CD4-positive, alpha-beta T cell treated with Interleukin-4 for 1 hour (primary cell): ENCODE measurements at regions not wholly inside any gene's neighbourhood (a gene's known extent, or its start where the extent isn't known, plus 50 kb on each side); places are given as distances from the start of the nearest gene placed in this dataset.

Experiments used
- DNase-seq, 2 donors: peaks; one replicate each; pipeline ENCODE4 v3.0.0-alpha.2; 2020 to 2022

DNA sequence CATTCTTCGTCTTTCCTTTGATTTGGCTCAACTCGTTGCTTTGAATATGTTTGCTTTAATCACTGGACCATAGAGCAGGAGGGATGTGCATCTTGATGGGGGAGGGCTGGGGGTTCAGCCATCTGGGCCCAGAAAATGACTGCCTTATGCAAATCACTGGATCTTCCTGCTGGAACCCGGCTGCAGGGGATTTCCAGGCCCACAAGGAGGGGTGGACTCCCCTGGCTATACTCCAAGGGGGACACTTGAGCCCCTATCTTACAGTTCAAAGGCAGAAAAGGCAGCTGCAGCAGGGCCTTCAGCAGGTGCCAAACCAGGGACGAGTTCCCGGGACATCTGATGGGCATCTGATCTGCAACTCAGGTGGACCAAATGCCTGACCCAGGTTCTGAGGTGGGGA, 122.5 kb downstream of the DICER1 start:
- no peak for DNase-seq

DNA sequence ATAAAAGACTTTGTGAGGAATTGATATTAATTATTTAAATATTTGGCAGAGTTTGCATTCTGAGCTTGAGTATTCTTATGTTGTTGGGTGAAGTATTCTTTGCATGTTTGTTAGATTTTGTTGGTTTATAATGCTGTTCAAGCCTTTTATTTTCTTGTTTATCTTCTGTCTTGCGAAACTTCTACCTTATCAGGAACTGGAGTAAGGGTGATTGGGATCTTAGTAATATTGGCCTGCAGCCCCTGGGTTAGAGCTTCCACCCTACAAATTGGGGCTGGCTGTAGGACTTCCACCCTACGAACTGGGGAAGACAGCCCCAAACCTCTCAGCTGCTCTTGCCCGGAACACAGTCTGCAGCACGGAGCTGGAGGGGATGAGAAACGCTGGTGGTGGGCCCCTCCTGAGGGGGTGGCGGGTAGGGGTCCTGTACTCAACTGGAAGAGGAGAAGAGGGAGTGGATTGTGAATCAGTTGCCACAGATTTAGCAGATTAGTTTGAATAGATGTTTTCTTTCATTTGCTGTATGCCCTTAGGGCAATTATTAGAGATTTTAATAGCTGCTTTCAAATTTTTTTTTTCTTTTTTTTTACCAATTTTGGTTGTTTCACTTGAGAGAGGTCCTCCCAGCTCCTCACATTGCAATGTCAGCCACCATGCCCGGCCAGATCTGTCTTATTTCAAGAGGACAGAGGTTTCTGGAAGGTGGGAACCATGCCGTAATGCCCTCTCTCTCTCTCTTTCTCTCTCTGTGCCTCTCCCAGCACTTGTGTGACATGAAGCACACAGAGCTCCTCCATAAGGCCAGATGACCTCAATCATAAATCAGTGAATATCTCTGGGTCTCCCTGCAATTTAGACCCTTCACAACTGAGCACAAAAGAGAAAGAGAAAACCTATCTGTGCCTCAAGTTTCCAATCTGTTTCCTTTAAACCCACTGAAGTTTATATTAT, 123.4 kb downstream of the DICER1 start:
- DNase-seq = no peak

DNA sequence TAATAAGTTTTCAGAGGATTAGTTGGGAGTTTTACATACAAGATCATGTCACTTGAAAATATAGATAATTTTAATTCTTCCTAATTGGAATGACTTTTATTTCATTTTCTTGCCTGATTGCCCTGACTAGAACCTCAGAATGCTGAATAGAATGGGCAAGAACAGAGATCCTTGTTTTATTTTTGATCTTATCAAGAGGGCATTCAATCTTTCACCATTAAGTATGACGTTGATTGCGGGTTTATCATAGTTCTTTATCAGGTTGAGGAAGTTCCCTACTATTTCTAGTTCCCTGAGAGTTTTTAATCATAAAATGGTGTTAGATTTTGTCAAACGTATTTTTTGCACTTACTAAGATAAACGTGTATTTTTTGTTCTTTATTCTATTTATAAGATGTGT, 124.3 kb downstream of the DICER1 start:
- no peak for DNase-seq

GRCh38 chr14:95026851-95027463, 130.4 kb downstream of the DICER1 start:
- no peak for DNase-seq

GRCh38 chr14:95025941-95026340, 131.4 kb downstream of the DICER1 start:
- DNase-seq = no peak

DNA sequence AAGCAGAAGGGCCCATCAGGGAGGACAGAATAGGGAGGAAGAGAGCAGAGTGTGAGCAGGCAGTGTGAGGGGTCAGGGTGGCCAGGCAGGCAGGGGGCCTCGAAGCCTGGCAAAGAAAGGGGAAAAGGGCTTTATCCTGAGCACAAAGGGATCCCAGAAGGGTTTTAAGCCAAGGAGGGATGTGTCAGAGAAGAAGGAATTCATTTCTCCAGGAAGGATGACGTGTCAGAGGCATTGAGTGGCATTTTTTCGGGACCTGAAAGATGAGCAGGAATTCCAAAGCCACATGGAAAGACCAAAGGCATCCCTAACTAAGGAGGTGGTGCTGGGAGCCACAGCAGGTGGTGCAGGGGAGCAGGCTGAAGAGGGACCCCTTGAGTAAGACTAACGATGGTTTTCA, 132.1 kb downstream of the DICER1 start:
- no peak for DNase-seq

- DNase-seq = no peak
These were observed 132.9 kb downstream of the DICER1 start for GRCh38 chr14:95024380-95024779.

GRCh38 chr14:95023886-95024285, 133.4 kb downstream of the DICER1 start:
- DNase-seq = no peak

GRCh38 chr14:95023115-95023514, 134.2 kb downstream of the DICER1 start:
- DNase-seq = no peak

DNA sequence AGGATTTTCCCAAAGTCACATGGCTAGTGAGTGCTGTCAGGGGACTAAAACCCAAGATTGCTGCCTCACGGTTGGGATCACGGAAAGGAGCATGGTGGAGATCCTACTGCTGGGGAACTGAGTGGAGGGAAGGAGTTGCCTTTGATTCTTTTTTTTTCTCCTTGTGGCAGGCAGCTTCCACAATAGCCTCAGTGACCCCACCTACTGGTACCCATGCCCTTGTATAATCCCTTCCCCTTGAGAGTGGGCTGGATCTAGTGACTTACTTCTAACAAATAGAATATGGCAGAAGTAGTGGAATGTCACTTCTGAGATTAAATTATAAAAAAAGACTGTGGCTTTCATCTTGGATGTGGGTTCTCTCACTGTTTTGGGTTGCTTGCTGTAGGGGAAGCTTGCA, 135.7 kb downstream of the DICER1 start:
- no peak for DNase-seq

GRCh38 chr14:95018821-95019220, 138.5 kb downstream of the DICER1 start:
- DNase-seq = no peak

GRCh38 chr14:95015046-95015445, 142.3 kb downstream of the DICER1 start:
- DNase-seq = no peak

GRCh38 chr14:95014036-95014435, 143.3 kb downstream of the DICER1 start:
- DNase-seq = no peak

DNA sequence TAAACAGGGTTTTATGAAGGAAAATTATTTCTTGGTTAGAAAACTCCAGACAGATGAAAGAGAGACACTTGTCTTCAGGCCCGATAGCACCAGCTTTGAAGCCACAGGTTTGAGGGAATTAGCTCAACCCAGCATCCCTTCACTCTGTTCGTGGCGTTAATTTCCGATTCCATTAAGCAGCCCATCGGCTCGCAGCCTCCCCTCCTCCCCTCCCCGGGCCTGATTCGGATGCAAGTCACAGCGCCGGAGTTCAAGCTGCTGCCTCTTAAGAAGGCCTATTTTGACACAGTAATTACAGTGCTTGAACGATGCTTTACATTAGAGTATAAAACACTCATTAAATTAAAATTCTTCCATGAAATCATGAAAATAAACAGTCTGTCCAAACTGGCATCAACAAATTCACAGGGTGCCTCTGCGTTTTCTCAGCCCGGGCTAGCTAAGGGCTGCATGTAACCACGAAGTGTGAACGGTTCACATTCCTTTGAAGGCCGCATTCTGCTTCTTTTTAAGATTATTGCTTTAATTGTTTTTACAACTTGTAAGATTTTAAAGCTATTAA, 145.8 kb downstream of the DICER1 start:
- no peak for DNase-seq

DNA sequence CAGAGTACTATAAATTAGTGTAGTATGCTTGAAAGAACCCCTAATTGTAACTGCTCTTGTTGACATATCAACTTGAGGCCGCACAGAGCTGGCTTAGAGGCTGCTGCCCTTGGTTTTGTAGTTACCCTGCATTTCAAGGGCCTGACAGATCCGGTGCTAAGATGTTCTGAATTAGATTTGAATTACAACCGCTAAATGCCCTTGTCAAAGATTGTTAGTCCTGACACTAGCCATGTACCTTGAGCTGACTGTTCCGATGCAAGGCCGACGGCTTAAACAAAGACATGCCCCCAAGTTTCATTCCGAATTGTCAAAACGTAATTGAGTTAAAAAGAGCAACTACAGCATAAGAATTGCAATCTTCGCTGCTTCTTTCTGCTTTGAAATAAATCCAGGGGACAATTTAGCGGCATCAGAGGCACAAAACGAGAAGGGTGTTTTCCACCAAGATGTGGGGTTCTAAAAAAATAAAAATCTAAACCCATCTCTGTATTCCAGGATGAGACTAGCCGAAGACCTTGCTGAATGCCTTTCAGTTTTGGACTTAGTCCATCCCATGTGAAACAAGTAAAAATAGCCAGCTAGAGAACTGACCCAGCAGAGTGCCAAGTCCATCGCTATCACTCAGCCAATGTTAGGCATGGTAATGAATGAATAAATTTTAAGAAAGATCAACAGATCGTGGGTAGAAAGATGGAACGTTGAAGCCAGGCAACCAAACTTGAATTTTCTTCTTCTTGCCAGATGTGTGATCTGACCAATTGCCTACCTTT, 148.7 kb downstream of the DICER1 start:
- DNase-seq = no peak

GRCh38 chr14:95007921-95008320, 149.4 kb downstream of the DICER1 start:
- DNase-seq = no peak

GRCh38 chr14:95006479-95006878, 150.8 kb downstream of the DICER1 start:
- no peak for DNase-seq

DNA sequence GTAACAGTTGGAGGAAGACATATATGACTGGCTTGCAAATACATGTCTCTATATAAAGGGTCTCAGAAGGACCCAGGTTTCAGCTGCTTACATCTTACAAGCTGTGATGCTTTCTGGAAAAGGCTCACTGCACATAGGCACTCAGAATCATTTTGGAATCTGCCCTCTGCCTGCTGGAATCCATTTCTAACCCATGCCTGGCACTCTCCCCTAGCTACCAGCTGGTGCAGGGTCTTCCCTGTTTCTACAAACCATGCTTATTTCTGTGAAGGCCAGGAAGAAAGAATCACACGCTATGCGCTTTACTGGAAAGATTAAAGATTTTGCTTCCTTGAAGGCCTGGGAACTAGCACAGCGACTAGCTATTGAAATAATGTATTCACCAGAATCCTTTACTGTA, 151.3 kb downstream of the DICER1 start:
- DNase-seq = no peak

GRCh38 chr14:95003099-95003960, 154.0 kb downstream of the DICER1 start:
- no peak for DNase-seq

DNA sequence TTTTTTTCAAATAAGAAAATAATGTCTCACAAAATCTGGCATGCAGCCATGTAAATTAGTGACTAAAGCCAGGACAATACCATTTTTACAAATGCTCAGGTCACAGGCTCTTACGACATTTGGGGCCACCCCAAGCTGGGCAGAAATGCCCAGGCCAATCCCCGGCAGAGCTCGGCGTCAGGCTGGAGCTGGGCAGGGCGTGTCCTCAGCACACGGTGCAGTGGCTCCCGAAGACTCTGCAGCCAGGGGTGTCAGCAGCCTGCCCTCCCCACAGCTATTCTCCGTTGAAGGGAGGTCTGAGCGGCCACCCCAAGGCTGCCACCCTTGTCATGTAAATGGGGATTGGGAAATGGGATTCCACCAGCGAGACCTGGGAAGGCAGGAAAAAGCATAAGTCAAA, 158.6 kb downstream of the DICER1 start:
- DNase-seq = no peak

DNA sequence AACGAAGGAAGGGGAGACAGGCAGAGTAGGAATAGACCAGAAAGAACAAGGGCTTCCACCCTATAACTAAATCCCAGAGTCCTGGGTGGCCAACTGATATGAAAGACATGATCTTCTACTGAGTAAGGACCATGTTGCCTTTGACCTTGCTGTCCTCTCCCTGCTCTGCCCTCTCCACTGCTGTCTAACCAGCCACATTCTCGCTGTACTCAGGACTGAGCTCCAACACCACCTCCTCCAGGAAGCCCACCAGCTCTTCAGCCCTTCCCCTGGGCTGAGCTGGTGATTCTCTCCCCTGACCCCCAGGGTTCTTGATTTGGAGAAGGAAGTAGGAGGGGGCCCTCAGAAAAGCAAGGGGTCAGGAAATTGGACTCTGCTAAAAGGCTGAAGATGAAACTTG, 159.2 kb downstream of the DICER1 start:
- DNase-seq = no peak

- DNase-seq = no peak
These were observed 161.8 kb downstream of the DICER1 start for GRCh38 chr14:94995551-94995950.
